ENCODE measurements at regions not wholly inside any gene's neighbourhood (a gene's known extent, or its start where the extent isn't known, plus 50 kb on each side); places are given as distances from the start of the nearest gene placed in this dataset.

DNA sequence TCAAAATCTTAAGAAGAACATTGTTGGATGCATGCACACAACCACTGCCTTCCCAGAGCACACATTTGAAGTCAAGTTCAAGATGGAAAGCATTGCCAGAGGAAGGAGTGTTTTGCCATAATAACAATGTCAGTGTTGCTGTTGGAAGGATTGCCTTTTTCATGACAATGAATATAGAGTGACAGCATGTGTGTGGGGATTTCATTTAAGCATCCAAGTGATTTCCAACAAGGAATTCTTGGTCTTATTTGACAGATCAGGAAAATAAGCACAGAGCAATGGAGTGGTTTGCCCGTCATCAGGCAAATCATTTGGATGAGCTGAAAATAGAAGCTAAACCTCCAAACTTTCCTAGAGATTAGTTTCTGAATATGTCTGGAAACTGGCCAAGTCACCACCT is 140.0 kb upstream of the RAI14 start:
- no peaks in the 10 kb centered on the region for H3K9me3 ChIP-seq
- no peak for ATAC-seq
- TF ChIP-seq, protein P1, sequence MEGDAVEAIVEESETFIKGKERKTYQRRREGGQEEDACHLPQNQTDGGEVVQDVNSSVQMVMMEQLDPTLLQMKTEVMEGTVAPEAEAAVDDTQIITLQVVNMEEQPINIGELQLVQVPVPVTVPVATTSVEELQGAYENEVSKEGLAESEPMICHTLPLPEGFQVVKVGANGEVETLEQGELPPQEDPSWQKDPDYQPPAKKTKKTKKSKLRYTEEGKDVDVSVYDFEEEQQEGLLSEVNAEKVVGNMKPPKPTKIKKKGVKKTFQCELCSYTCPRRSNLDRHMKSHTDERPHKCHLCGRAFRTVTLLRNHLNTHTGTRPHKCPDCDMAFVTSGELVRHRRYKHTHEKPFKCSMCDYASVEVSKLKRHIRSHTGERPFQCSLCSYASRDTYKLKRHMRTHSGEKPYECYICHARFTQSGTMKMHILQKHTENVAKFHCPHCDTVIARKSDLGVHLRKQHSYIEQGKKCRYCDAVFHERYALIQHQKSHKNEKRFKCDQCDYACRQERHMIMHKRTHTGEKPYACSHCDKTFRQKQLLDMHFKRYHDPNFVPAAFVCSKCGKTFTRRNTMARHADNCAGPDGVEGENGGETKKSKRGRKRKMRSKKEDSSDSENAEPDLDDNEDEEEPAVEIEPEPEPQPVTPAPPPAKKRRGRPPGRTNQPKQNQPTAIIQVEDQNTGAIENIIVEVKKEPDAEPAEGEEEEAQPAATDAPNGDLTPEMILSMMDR (IDR thresholded peaks at IDR 0.05) = no peak
- FAIRE-seq = no peak
- H3K4me1 ChIP-seq = peaks cover 3 to 13% (median 4%) of the 10 kb centered on the region in 3 donors
- 93 to 96% methylated on average over 1 of the region's 1 CpG for WGBS, 2 donors
- intact Hi-C loops (cut with DNase I) = loop anchor here in 1 of 3 donors (10.0 kb wide), 1 partner anchor 379 kb away; no protein-coding TSS in a partner anchor
- H3K4me3 ChIP-seq = no peak overlapping the region
- H3K36me3 ChIP-seq = no peaks in the 10 kb centered on the region
- no peak overlapping the region for H3K27ac ChIP-seq
- H3K27me3 ChIP-seq = no peaks in the 10 kb centered on the region
- DNase-seq = no peak

- DNase-seq (no peak), ATAC-seq (no peak), FAIRE-seq (no peak)
- H3K4me1 ChIP-seq = peaks cover 0 to 8% (median 0%) of the 10 kb centered on the region in 3 donors
- TF ChIP-seq, protein P1 (IDR thresholded peaks at IDR 0.05) = no peak
- intact Hi-C loops (cut with DNase I) = loop anchor here in 1 of 3 donors (10.0 kb wide), 1 partner anchor 378 kb away; no protein-coding TSS in a partner anchor
- H3K9me3 ChIP-seq = no peaks in the 10 kb centered on the region
- 94 to 95% methylated on average over 6 of the region's 6 CpGs for WGBS, 2 donors
- H3K4me3 ChIP-seq = no peak overlapping the region
- H3K36me3 ChIP-seq = no peaks in the 10 kb centered on the region
- no peak overlapping the region for H3K27ac ChIP-seq
- H3K27me3 ChIP-seq = no peaks in the 10 kb centered on the region
Measured at GRCh38 chr5:34516686-34517085, 139.4 kb upstream of the RAI14 start.

DNA sequence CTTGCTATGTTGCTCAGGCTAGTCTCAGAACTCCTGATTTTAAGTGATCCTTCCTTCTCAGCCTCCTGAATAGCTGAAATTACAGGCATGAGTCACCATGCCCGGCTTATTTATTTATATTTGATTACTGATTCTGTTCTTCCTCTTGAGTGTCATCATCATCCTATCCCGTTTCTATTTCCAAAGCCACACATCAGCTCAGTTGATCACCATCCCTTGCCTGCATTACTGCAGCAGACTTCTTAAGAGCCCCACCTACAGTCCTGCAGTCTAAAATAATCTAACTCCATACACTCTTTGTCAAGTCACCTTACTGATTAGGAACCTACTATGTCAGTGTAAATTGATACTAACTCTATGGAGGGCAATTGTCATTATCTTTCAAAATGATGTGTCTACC is 138.9 kb upstream of the RAI14 start:
- H3K9me3 ChIP-seq = no peaks in the 10 kb centered on the region
- H3K36me3 ChIP-seq = no peaks in the 10 kb centered on the region
- peaks cover 0 to 2% (median 0%) of the 10 kb centered on the region in 3 donors for H3K4me1 ChIP-seq
- intact Hi-C loops (cut with DNase I) = loop anchor here in 1 of 3 donors (10.0 kb wide), 1 partner anchor 378 kb away; no protein-coding TSS in a partner anchor
- FAIRE-seq (no peak), ATAC-seq (no peak), DNase-seq (no peak)
- H3K27me3 ChIP-seq = no peaks in the 10 kb centered on the region
- no peak overlapping the region for H3K4me3 ChIP-seq
- TF ChIP-seq, protein P1 (IDR thresholded peaks at IDR 0.05) = no peak
- 50 to 58% methylated on average over 2 of the region's 2 CpGs for WGBS, 2 donors
- H3K27ac ChIP-seq = no peak overlapping the region

DNA sequence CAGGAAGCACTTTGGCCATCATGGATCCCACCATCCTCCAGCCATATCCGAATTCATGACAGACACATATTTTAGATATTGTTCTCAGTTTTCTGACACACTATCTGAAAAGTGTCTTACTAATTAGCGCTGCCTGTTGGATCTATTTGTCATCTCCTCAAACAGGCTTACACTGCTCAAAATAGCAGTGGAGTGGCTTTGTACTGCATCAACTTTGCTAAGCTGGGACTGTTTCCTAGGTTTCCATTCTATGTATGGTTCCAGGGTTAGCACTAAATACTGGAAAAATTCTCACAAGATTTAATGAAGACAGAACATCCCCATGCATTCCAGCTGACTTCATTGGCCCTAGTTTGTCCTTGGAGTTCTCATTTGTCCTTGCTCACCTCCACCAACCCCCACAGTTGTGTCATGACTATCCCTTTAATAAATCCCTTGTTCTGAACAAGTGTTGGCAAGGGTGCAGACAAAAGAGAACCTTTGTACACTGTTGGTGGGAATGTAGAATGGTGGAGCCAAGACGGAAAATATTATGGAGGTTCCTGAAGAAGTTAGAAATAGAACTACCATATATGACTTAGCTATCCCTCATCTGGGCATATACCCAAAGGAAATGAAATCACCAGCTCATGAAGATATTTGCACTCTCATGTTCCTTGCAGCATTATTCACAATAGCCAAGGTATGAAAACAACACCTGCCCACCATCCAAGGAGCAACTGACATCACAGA is 136.5 kb upstream of the RAI14 start:
- 25 to 29% methylated on average over 3 of the region's 3 CpGs for WGBS, 2 donors
- intact Hi-C loops (cut with DNase I) = loop anchor here in 1 of 3 donors (10.0 kb wide), 1 partner anchor 375 kb away; no protein-coding TSS in a partner anchor
- TF ChIP-seq, protein P1 (IDR thresholded peaks at IDR 0.05) = no peak
- no peak for ATAC-seq
- Histone ChIP-seq H3K27me3 (no peaks in the 10 kb centered on the region), H3K9me3 (no peaks in the 10 kb centered on the region), H3K4me3 (no peak overlapping the region), H3K27ac (no peak overlapping the region), H3K4me1 (no peaks in the 10 kb centered on the region), H3K36me3 (no peaks in the 10 kb centered on the region)
- DNase-seq = no peak
- FAIRE-seq = no peak
